ENCODE measurements at regions not wholly inside any gene's neighbourhood (a gene's known extent, or its start where the extent isn't known, plus 50 kb on each side); places are given as distances from the start of the nearest gene placed in this dataset.

GRCh38 chr2:118525346-118525745 is 322.1 kb downstream of the EN1 start:
- H3K27me3 Mint-ChIP-seq (ENCODE audit: low read depth) = peaks cover 13% of the 10 kb centered on the region
- peaks cover 19% of the 10 kb centered on the region for H3K36me3 Mint-ChIP-seq
- ATAC-seq (no peak), DNase-seq (ENCODE audit: low spot score) (no peak)
- ChIA-PET POLR2A (no interaction called here), CTCF (no interaction called here)
- no peak for TF ChIP-seq TEAD1 (CRISPR knock-in tag; IDR thresholded peaks at IDR 0.05)
- TF ChIP-seq NR3C1 (CRISPR knock-in tag; conservative IDR thresholded peaks at IDR 0.05; ENCODE audit: low read depth) = no peak
- TF ChIP-seq IRF2 (CRISPR knock-in tag; IDR thresholded peaks at IDR 0.05; ENCODE audit: borderline replicate concordance, low read depth) = no peak
- no peak for TF ChIP-seq NR2C2 (CRISPR knock-in tag; IDR thresholded peaks at IDR 0.05)
- TF ChIP-seq GABPB1 (CRISPR knock-in tag; IDR thresholded peaks at IDR 0.05) = no peak
- TF ChIP-seq E2F5 (CRISPR knock-in tag; IDR thresholded peaks at IDR 0.05) = no peak
- no peak overlapping the region for H3K27ac Mint-ChIP-seq
- peaks cover 36% of the 10 kb centered on the region for H3K9me3 Mint-ChIP-seq
- no peak overlapping the region for H3K4me3 Mint-ChIP-seq
- H3K4me1 Mint-ChIP-seq = peaks cover 24% of the 10 kb centered on the region

GRCh38 chr2:118524911-118525310 is 322.5 kb downstream of the EN1 start:
- H3K27me3 Mint-ChIP-seq (ENCODE audit: low read depth) = peaks cover 13% of the 10 kb centered on the region
- ChIA-PET CTCF (no interaction called here), POLR2A (no interaction called here)
- peaks cover 20% of the 10 kb centered on the region for H3K4me1 Mint-ChIP-seq
- peaks cover 39% of the 10 kb centered on the region for H3K9me3 Mint-ChIP-seq
- H3K4me3 Mint-ChIP-seq = no peak overlapping the region
- no peak overlapping the region for H3K27ac Mint-ChIP-seq
- DNase-seq (ENCODE audit: low spot score) = no peak
- peaks cover 21% of the 10 kb centered on the region for H3K36me3 Mint-ChIP-seq
- no peak for ATAC-seq
- TF ChIP-seq GABPB1 (CRISPR knock-in tag; IDR thresholded peaks at IDR 0.05) (no peak), CTCF (IDR thresholded peaks at IDR 0.05) (no peak), IRF1 (CRISPR knock-in tag; IDR thresholded peaks at IDR 0.05) (no peak), PRDM15 (CRISPR knock-in tag; IDR thresholded peaks at IDR 0.05) (no peak), NFATC4 (CRISPR knock-in tag; IDR thresholded peaks at IDR 0.05) (no peak), GRHL2 (CRISPR knock-in tag; IDR thresholded peaks at IDR 0.05; ENCODE audit: insufficient replicate concordance, severe bottlenecking) (no peak), NR1H2 (CRISPR knock-in tag; IDR thresholded peaks at IDR 0.05) (no peak), ZNF532 (CRISPR knock-in tag; IDR thresholded peaks at IDR 0.05; ENCODE audit: borderline replicate concordance) (no peak), TEAD1 (CRISPR knock-in tag; IDR thresholded peaks at IDR 0.05) (no peak), ZNF121 (CRISPR knock-in tag; IDR thresholded peaks at IDR 0.05) (no peak), MAX (CRISPR knock-in tag; IDR thresholded peaks at IDR 0.05) (no peak), CBFB (CRISPR knock-in tag; IDR thresholded peaks at IDR 0.05; ENCODE audit: low read depth) (no peak), IRF2 (CRISPR knock-in tag; IDR thresholded peaks at IDR 0.05; ENCODE audit: borderline replicate concordance, low read depth) (no peak), HMGXB4 (CRISPR knock-in tag; IDR thresholded peaks at IDR 0.05) (no peak), ATF2 (CRISPR knock-in tag; IDR thresholded peaks at IDR 0.05; ENCODE audit: borderline replicate concordance, low read depth) (no peak), E2F1 (CRISPR knock-in tag; IDR thresholded peaks at IDR 0.05) (no peak)

All from WTC11 (cell line).